ENCODE measurements at regions not wholly inside any gene's neighbourhood (a gene's known extent, or its start where the extent isn't known, plus 50 kb on each side); places are given as distances from the start of the nearest gene placed in this dataset.

GRCh38 chr4:143019351-143019750 is 165.4 kb upstream of the USP38 start:
- ChIA-PET POLR2A (no interaction called here), SMC1A (ENCODE audit: uncharacterized antibody, unreplicated experiment) (no interaction called here), CTCF (interaction anchor here (0.7 kb wide), 1 partner anchor 10 kb away, joined by 3 read pairs; no protein-coding TSS in a partner anchor), RAD21 (ENCODE audit: unreplicated experiment) (no interaction called here)
- BruUV-seq (replicated peaks), result no TSS peak
- Histone ChIP-seq H3K27me3 (replicated peaks in 1 of 2; ENCODE audit: control insufficient read depth in 2 of 2, insufficient read depth in 2 of 2, low read length in 1 of 2) (no peaks in the 10 kb centered on the region), H3K79me2 (ENCODE audit: control insufficient read depth, insufficient read depth, low read length) (no peaks in the 10 kb centered on the region), H3K4me1 (ENCODE audit: control insufficient read depth, insufficient read depth, low read length) (peaks cover 4% of the 10 kb centered on the region), H3K27ac (ENCODE audit: control insufficient read depth, insufficient read depth) (no peak overlapping the region), H3K4me2 (ENCODE audit: control insufficient read depth, insufficient read depth) (no peak overlapping the region), H4K20me1 (ENCODE audit: control insufficient read depth, insufficient read depth) (no peaks in the 10 kb centered on the region), H3K9me3 (replicated peaks; ENCODE audit: control insufficient read depth, insufficient read depth, low read length) (no peaks in the 10 kb centered on the region; the same call in 2 of the 3 replicates), H3K36me3 (ENCODE audit: control insufficient read depth in 2 of 2, insufficient read depth in 2 of 2, low read length in 1 of 2) (no peaks in the 10 kb centered on the region), H2AFZ (ENCODE audit: control insufficient read depth, low read depth, low read length) (no peak overlapping the region), H3K9ac (ENCODE audit: control insufficient read depth, insufficient read depth, low read length) (no peak overlapping the region), H3K4me3 (no peak overlapping the region)
- no peak for DNase-seq (ENCODE audit: low read depth, low spot score)
- in situ Hi-C loops (cut with MboI), result no loop called here
- intact Hi-C loops (cut with micrococcal nuclease; ENCODE audit: unreplicated experiment), result no loop called here
- no peak for ATAC-seq
- WGBS (ENCODE audit: insufficient coverage, insufficient replicate concordance, low lambda C conversion rate, missing lambda C conversion rate), result 90% methylated on average over 4 of the region's 4 CpGs
- no peak for FAIRE-seq
- TF ChIP-seq RELB (IDR thresholded peaks at IDR 0.05; ENCODE audit: low read depth) (no peak), ZBTB4 (CRISPR knock-in tag; IDR thresholded peaks at IDR 0.05) (no peak)
